H54 (cell line): ENCODE measurements at regions not wholly inside any gene's neighbourhood (a gene's known extent, or its start where the extent isn't known, plus 50 kb on each side); places are given as distances from the start of the nearest gene placed in this dataset.

Experiments
- DNase-seq: peaks from one replicate; pipeline ENCODE4 v3.0.0; 2011; ENCODE audit warnings: low spot score, mixed read lengths; ENCODE audit not compliant: insufficient read length
- FAIRE-seq: peaks from 3 replicates; lab custom pipeline; 2011; peaks lifted over from hg19 to GRCh38; lab: Jason Lieb, UNC
- POLR2A ChIP-seq: IDR thresholded peaks from 2 replicates; pipeline ENCODE4 v1.6.1; 2011; ENCODE audit warnings: low read depth, mild to moderate bottlenecking, low read length

DNA sequence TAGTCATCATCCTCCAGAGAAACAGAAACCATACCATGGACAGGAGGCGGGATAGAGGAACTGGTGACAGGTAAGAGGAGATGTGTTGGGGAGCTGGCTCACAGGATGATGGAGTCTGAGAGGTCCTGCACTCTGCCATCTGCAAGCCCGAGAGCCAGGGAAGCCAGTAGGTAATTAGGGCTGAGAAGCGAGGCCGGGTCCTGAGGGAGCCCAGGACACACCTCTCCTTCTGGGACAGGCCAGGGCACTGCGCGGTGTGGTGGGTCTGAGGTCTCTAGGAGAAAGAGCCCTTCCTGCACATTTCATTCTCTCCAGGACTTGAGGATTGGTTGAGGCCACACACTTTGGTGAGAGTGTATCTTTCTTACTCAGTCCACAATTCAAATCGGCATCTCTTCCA, 415.5 kb downstream of the GLRX3 start:
- TF ChIP-seq POLR2A: no peak
- no peak for DNase-seq
- FAIRE-seq: no peak

GRCh38 chr10:130553826-130554225, 417.6 kb downstream of the GLRX3 start:
- TF ChIP-seq POLR2A: no peak
- no peak for DNase-seq
- no peak for FAIRE-seq

DNA sequence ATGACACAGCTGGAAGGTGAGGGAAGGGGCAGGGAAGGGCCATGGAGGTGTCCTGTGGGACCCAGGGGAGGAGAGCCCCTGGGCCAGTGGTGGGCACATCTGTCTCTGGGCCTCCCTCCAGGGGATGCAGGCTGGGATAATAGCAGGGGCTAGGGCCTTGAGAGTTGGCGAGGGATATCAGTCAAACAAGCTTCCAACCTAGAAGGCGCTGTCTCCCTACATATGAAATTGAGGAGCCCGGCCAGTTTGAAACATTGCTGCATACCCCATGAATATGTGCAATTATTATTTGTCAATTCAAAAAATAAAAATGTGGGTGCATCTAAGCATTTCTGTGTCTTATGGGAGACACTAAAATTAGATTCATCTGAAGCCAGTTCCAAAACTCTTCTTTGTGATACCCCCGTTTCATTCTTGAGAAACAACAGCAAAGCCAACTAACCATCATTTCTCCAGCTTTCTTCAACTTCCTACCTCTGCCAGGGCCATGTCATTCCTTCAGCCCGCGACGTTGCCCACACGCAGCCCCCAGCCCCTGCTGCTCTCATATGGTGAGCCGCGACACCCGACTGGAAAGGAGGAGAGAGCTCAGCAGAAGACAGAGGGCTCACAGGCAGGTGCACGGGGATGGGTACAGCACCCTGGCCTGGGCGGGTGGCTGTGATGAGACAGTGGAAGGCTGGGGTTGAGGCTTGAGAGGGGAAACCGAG, 418.7 kb downstream of the GLRX3 start:
- FAIRE-seq: no peak

GRCh38 chr10:130555411-130555750, 419.2 kb downstream of the GLRX3 start:
- TF ChIP-seq POLR2A: no peak
- DNase-seq (no peak), FAIRE-seq (no peak)

More for the DNA sequence above, 418.7 kb downstream of the GLRX3 start:
- no peak for TF ChIP-seq POLR2A
- no peak for DNase-seq

- DNase-seq: no peak
- no peak for TF ChIP-seq POLR2A
- no peak for FAIRE-seq
These were observed 421.1 kb downstream of the GLRX3 start for GRCh38 chr10:130557181-130557845.

DNA sequence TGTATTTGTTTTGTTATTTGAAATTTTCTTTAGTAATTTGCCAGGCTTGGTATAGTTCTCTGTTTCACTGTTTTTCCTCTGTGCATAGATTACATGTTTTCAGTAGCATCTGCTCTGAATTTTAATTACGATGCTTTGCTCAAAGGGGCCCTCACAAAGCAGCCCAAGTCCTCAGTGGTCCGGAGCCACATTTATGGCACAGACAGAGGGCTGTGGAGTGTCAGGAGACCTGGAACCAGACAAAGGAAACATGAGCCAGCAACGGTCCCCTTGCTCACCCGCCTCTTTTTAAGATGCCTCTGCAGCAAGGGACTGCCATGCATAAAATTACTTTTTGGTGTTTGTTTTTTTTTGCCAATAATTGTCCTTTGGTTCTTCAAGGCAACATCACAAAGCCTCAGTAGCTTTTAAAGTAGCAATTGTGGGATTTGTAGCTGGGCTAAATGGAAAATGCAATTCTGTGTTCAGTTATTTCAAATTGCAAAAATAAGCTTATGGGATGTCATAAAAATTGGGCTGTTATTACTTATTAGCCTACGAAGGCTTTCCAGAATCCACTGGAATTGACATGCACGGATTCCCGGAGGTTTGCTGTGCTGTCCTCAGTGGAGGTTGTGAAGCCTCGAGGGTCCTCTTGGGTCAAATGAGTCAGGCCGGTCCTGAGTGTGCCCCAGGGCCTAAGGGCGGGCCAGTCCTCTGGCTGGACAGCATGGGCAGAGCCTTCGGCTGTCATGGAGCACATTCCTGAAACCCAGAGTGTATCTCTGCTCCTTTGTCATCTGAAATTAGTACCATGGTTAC, 422.8 kb downstream of the GLRX3 start:
- no peak for FAIRE-seq

DNA sequence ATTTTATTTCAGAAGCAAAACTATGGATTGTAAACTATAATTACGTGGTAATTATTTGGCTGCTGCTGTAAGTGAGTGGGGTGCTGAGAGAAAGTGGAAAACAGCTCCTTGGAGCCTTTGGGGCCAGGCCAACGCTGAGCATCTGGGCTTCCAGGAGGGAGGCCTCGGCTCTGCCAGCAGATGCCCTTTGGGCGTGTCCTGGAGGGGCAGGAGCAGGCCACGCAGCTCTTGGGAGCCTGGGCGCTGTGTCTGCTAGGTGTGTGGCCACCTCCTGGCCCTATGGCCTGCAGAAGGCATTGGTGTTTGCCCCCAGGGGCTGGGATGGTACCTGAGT, 423.3 kb downstream of the GLRX3 start:
- FAIRE-seq (no peak), DNase-seq (no peak)
- TF ChIP-seq POLR2A: no peak

More for the DNA sequence above, 422.8 kb downstream of the GLRX3 start:
- no peak for TF ChIP-seq POLR2A
- no peak for DNase-seq

DNA sequence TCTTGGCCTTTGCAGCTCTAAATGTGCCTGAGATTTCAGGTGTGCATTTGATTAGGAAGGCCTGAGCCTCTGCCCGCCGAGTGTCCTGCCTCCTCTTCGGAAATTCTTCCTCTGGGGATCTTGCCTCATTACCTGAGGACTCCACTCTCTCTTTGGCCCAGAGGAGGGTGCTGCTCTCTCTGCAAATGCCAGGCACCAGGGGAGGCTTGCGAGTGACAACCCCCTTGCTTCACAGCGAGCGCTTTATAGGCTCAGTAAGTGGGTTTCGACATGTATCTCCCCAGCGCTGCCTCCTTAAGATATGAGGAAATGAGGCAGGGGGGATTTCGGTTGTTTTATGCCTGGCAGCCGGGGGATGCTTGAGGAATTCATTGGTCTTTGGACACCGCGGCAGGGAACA, 423.9 kb downstream of the GLRX3 start:
- FAIRE-seq (no peak), DNase-seq (no peak)
- TF ChIP-seq POLR2A: no peak

DNA sequence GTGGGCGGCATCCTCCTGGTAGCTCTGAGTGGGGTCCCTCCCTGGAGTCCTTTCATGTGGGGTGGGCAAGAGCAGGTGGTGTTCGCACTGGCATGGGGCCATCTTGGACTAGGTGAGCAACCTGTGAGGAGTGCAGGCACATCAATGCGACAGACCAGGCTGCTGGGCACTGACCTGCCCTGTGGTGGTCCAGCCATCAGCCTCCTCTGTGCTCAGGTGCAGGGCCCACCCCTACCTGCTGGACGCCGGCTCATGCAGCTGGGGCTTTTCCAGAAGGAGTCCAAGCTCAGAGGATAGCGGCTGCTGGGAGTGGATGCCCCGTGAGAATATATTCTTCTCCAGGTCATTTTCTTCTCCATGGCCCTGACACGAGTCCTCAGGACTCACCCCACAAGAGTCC, 424.4 kb downstream of the GLRX3 start:
- no peak for TF ChIP-seq POLR2A
- DNase-seq (no peak), FAIRE-seq (no peak)

- no peak for TF ChIP-seq POLR2A
- no peak for FAIRE-seq
- DNase-seq: no peak
These were observed 425.5 kb downstream of the GLRX3 start for GRCh38 chr10:130561681-130562080.

- FAIRE-seq (no peak), DNase-seq (no peak)
- TF ChIP-seq POLR2A: no peak
These were observed 430.8 kb downstream of the GLRX3 start for GRCh38 chr10:130567011-130567410.

- TF ChIP-seq POLR2A: no peak
- DNase-seq: no peak
- FAIRE-seq: no peak
These were observed 431.2 kb downstream of the GLRX3 start for GRCh38 chr10:130567436-130567835.

DNA sequence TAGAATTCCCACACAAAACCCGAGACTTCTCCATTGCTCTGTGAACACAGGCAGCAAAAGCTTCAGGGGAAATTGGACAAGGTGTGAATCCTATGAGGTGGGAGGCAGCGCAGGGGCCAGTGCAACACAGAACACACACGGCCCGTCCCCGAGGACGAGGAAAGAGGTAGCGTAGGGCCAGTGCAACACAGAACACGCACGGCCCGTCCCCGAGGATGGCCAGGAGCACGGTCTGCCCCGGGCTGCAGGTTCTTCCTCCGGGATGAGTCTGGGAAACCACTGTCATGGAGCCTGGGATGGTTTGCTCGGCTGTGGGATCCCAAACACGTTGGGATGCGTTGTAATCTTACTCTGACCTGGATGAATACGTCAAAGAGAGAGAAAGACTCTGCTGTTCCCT, 432.1 kb downstream of the GLRX3 start:
- FAIRE-seq: no peak
- no peak for DNase-seq
- no peak for TF ChIP-seq POLR2A

DNA sequence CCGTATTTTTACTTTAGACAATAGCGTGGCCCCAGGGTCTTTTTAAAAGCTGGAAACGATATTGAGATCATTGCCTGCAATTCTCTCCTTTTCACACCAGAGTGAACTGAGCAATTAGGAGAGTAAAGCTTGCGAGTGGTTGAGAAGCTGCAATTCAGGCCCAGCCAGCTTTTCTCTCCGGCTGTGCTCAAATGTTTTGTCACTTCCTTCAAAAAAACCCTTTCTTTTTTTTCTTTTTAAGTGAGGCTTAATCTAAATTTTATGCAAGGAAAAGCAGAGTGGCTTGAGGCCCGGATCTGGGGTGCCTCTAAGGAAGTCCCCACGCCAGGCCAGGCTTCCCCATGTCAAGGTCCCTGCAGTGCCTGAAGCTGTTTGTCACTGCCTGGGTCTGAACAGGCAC, 433.9 kb downstream of the GLRX3 start:
- TF ChIP-seq POLR2A: no peak
- FAIRE-seq: no peak
- no peak for DNase-seq
